K562 (cell line): ENCODE measurements at regions not wholly inside any gene's neighbourhood (a gene's known extent, or its start where the extent isn't known, plus 50 kb on each side); places are given as distances from the start of the nearest gene placed in this dataset.
A peak's percentile ranks its signal among the peaks of the same experiment; 100 is the strongest.
"Not testable (repeated sequence)": the region's sequence is repeated elsewhere in the genome, so short reads cannot be mapped to it uniquely, and the experiment has no call there.

ENCODE experiments used
- ATAC-seq: fragments of 200-7000 bp; cut with Tn5 transposase; 3 replicates; pipeline ENCODE4 v1.9.1; 2020; ENCODE audit warnings: moderate library complexity
- BruUV-seq: library from RNA; stranded (reverse); fragments of 400-500 nt; replicated peaks from 2 replicates; lab custom pipeline; 2021; lab: Mats Ljungman, UMichigan
- CTCF ChIA-PET: fragments of 300-600 bp; formaldehyde crosslinking; extraction: SDS; loops from one replicate; lab custom pipeline; 2021; ENCODE audit warnings: low intra/inter-chr PET ratio; lab: Yijun Ruan, JAX
- POLR2A ChIA-PET: fragments of 300-600, 350-650 bp; sonication (Branson Sonifier 250); formaldehyde crosslinking; extraction: SDS; loops from one replicate; lab custom pipeline; 2021; ENCODE audit warnings: antibody characterized with exemption, inconsistent platforms; lab: Yijun Ruan, JAX
- DNase-seq, 4 experiments: peaks; one replicate each; pipeline versions ENCODE4 v3.0.0 to v3.0.0-alpha.2; 2011 to 2018; ENCODE audit warnings: low spot score in 3 of 4, mixed read lengths in 3 of 4; ENCODE audit errors: extremely low read depth in 1 of 4
- FAIRE-seq: peaks from 2 replicates; lab custom pipeline; 2011; peaks lifted over from hg19 to GRCh38; lab: Jason Lieb, UNC
- H2AFZ ChIP-seq: 2 replicates; pipeline ENCODE4 v1.6.0; 2011; ENCODE audit warnings: low read depth, low read length, control low read depth, inconsistent platforms
- H3K27ac ChIP-seq: fragments of 200-600 bp; 3 replicates; pipeline ENCODE4 v1.8.0; 2011; ENCODE audit warnings: low read depth, mild to moderate bottlenecking, control low read depth, inconsistent platforms, low read length, moderate library complexity, mixed read lengths; ENCODE audit errors: extremely low read depth
- H3K27me3 ChIP-seq, 2 experiments: fragments of 300-600 bp in 1 of 2; 2 replicates in 1 of 2; 3 replicates in 1 of 2; pipeline versions ENCODE4 v1.6.0 to v1.8.0; 2011; ENCODE audit warnings: inconsistent platforms in 2 of 2, low read length in 2 of 2, mild to moderate bottlenecking in 1 of 2, mixed read lengths in 1 of 2, moderate library complexity in 1 of 2; ENCODE audit not compliant: control insufficient read depth in 2 of 2, insufficient read depth in 2 of 2
- H3K36me3 ChIP-seq: fragments of 300-600 bp; 3 replicates; pipeline ENCODE4 v1.8.0; 2011; ENCODE audit warnings: mild to moderate bottlenecking, low read length, inconsistent platforms; ENCODE audit not compliant: control insufficient read depth, insufficient read depth
- H3K4me1 ChIP-seq, 2 experiments: fragments of 200-600 bp in 1 of 2; replicated peaks in 1 of 2; 2 replicates in 1 of 2; 3 replicates in 1 of 2; pipeline versions ENCODE4 v1.5.1 to v1.8.0; 2011; ENCODE audit warnings: inconsistent platforms in 2 of 2, low read length in 2 of 2, mild to moderate bottlenecking in 1 of 2, mixed read lengths in 1 of 2, moderate library complexity in 1 of 2; ENCODE audit not compliant: control insufficient read depth in 2 of 2, insufficient read depth in 2 of 2
- H3K4me2 ChIP-seq: 2 replicates; pipeline ENCODE4 v1.6.1; 2011; ENCODE audit warnings: low read length, control low read depth, inconsistent platforms, mixed read lengths; ENCODE audit not compliant: insufficient read depth
- H3K4me3 ChIP-seq: fragments of 200-600 bp; sonication (generic), shearing (Covaris generic); 2 replicates; pipeline ENCODE4 v1.5.1; 2016; ENCODE audit warnings: control low read depth, inconsistent platforms
- H3K79me2 ChIP-seq: fragments of 200-600 bp; 3 replicates; pipeline ENCODE4 v1.8.0; 2011; ENCODE audit warnings: low read length, inconsistent platforms; ENCODE audit not compliant: control insufficient read depth, insufficient read depth
- H3K9ac ChIP-seq, 2 experiments: 2 replicates each; pipeline versions ENCODE4 v1.6.0 to v1.6.1; 2011; ENCODE audit warnings: low read depth in 2 of 2, low read length in 2 of 2, control low read depth in 1 of 2, inconsistent platforms in 1 of 2, mild to moderate bottlenecking in 1 of 2, mixed read lengths in 1 of 2; ENCODE audit not compliant: insufficient read depth in 1 of 2
- H3K9me1 ChIP-seq: one replicate; pipeline ENCODE4 v1.6.0; 2011; ENCODE audit warnings: inconsistent platforms, mild to moderate bottlenecking, low read length, moderate library complexity; ENCODE audit not compliant: control insufficient read depth, insufficient read depth
- H3K9me3 ChIP-seq: replicated peaks from 2 replicates; pipeline ENCODE4 v1.5.1; 2011; ENCODE audit warnings: low read depth, low read length, inconsistent platforms; ENCODE audit not compliant: control insufficient read depth, insufficient read depth
- H4K20me1 ChIP-seq: replicated peaks from 2 replicates; pipeline ENCODE4 v1.6.1; 2011; ENCODE audit warnings: low read length, inconsistent platforms, mixed read lengths; ENCODE audit not compliant: control insufficient read depth, insufficient read depth
- BACH1 ChIP-seq: fragments of 200-800 bp; sonication (Bioruptor generic); IDR thresholded peaks from 2 replicates; pipeline ENCODE4 v1.6.1; 2016; ENCODE audit warnings: missing genetic modification characterization, missing compliant biosample characterization
- C11orf30 ChIP-seq: fragments of 450-650 bp; IDR thresholded peaks from 2 replicates; pipeline ENCODE4 v1.6.1; 2016; ENCODE audit warnings: low read depth, mild to moderate bottlenecking
- CCNT2 ChIP-seq: IDR thresholded peaks from 2 replicates; pipeline ENCODE4 v1.6.1; 2011; ENCODE audit warnings: borderline replicate concordance, low read depth, mild to moderate bottlenecking, moderate library complexity, mixed read lengths, low read length; ENCODE audit not compliant: insufficient read length; ENCODE audit errors: extremely low read depth
- CREM ChIP-seq: IDR thresholded peaks from 2 replicates; pipeline ENCODE4 v1.6.1; 2014; ENCODE audit warnings: antibody characterized with exemption, low read depth
- CXXC5 ChIP-seq: fragments of 250-450 bp; sonication (Bioruptor Pico); IDR thresholded peaks from 2 replicates; pipeline ENCODE4 v1.8.0; 2022; ENCODE audit warnings: inconsistent platforms, mild to moderate bottlenecking, moderate library complexity
- EGR1 ChIP-seq: fragments of 450-650 bp; conservative IDR thresholded peaks from 2 replicates; pipeline ENCODE4 v1.6.1; 2017; ENCODE audit warnings: mild to moderate bottlenecking
- FOSL1 ChIP-seq: fragments of 200-800 bp; sonication (Bioruptor generic); conservative IDR thresholded peaks from 2 replicates; pipeline ENCODE4 v1.6.1; 2016; ENCODE audit warnings: missing genetic modification characterization, missing compliant biosample characterization
- GABPB1 ChIP-seq: sonication (generic); formaldehyde crosslinking; IDR thresholded peaks from 2 replicates; pipeline ENCODE4 v1.8.0; 2022; ENCODE audit warnings: mild to moderate bottlenecking, missing genetic modification reagents
- HMGN3 ChIP-seq: IDR thresholded peaks from 2 replicates; pipeline ENCODE4 v1.6.1; 2011; ENCODE audit warnings: borderline replicate concordance, low read depth, mild to moderate bottlenecking, mixed read lengths, low read length; ENCODE audit not compliant: insufficient read length; ENCODE audit errors: extremely low read depth
- HNRNPLL ChIP-seq: fragments of 200-400 bp; formaldehyde crosslinking; IDR thresholded peaks from 2 replicates; pipeline ENCODE4 v1.6.1; 2017; ENCODE audit warnings: low read length, low read depth, mild to moderate bottlenecking; ENCODE audit not compliant: poor library complexity, severe bottlenecking
- MTA1 ChIP-seq: fragments of 450-650 bp; IDR thresholded peaks from 2 replicates; pipeline ENCODE4 v1.6.1; 2017; ENCODE audit warnings: borderline replicate concordance
- MYC ChIP-seq, 2 experiments: fragments of 250-450 bp in 1 of 2; sonication (Bioruptor Pico) in 1 of 2; IDR thresholded peaks; 2 replicates each; pipeline versions ENCODE4 v1.5.1 to v1.6.1; 2012 to 2021; ENCODE audit warnings: low read depth in 2 of 2, borderline replicate concordance in 1 of 2, improper control_type of control experiment in 1 of 2, low read length in 1 of 2, mild to moderate bottlenecking in 1 of 2, moderate library complexity in 1 of 2
- NFYB ChIP-seq: IDR thresholded peaks from 2 replicates; pipeline ENCODE4 v1.6.1; 2011; ENCODE audit warnings: mild to moderate bottlenecking, moderate library complexity; ENCODE audit not compliant: insufficient read length; ENCODE audit errors: extremely low read depth
- NR2C2 ChIP-seq, 2 experiments: fragments of 200-800 bp in 1 of 2; sonication (Bioruptor generic) in 1 of 2; sonication (generic) in 1 of 2; formaldehyde crosslinking in 1 of 2; IDR thresholded peaks; 2 replicates each; pipeline versions ENCODE4 v1.6.1 to v1.8.0; 2016 to 2022; ENCODE audit warnings: mild to moderate bottlenecking in 1 of 2, missing compliant biosample characterization in 1 of 2, missing genetic modification characterization in 1 of 2, missing genetic modification reagents in 1 of 2
- POLR2A ChIP-seq: fragments of 450-650 bp; conservative IDR thresholded peaks from 2 replicates; pipeline ENCODE4 v1.6.1; 2016
- POLR2B ChIP-seq: fragments of 450-650 bp; IDR thresholded peaks from 2 replicates; pipeline ENCODE4 v1.6.1; 2018; ENCODE audit warnings: low read depth; ENCODE audit not compliant: partially characterized antibody
- TAF1 ChIP-seq: IDR thresholded peaks from 2 replicates; pipeline ENCODE4 v1.6.1; 2011; ENCODE audit warnings: mild to moderate bottlenecking, low read length, moderate library complexity; ENCODE audit not compliant: insufficient read depth, control insufficient read depth, severe bottlenecking; ENCODE audit errors: extremely low read depth
- TFAP4 ChIP-seq: sonication (generic); formaldehyde crosslinking; IDR thresholded peaks from 2 replicates; pipeline ENCODE4 v1.8.0; 2022; ENCODE audit warnings: missing genetic modification reagents, mild to moderate bottlenecking, moderate library complexity, borderline replicate concordance
- ZNF197 ChIP-seq: fragments of 200-800 bp; sonication (Bioruptor generic); IDR thresholded peaks from 2 replicates; pipeline ENCODE4 v1.6.1; 2016; ENCODE audit warnings: low read depth, missing genetic modification characterization, missing compliant biosample characterization
- WGBS: fragments of 100-300 bp; shearing (Covaris generic); methylation state at CpG from one replicate; pipeline ENCODE4 v1.1.6; 2016; ENCODE audit warnings: low coverage, mixed read lengths; ENCODE audit not compliant: insufficient coverage; ENCODE audit errors: missing lambda C conversion rate; 5-methylcytosine and 5-hydroxymethylcytosine counted together
- in situ Hi-C: fragments of 300-500 bp; cut with MboI; formaldehyde crosslinking; loops from 4 replicates; pipeline ENCODE4 v1.15.0; 2018; ENCODE audit warnings: inconsistent platforms, mixed read lengths
- intact Hi-C: fragments of 100-400 bp; cut with micrococcal nuclease; formaldehyde crosslinking; loops from 2 replicates; pipeline ENCODE4 v1.14.2; 2022

DNA sequence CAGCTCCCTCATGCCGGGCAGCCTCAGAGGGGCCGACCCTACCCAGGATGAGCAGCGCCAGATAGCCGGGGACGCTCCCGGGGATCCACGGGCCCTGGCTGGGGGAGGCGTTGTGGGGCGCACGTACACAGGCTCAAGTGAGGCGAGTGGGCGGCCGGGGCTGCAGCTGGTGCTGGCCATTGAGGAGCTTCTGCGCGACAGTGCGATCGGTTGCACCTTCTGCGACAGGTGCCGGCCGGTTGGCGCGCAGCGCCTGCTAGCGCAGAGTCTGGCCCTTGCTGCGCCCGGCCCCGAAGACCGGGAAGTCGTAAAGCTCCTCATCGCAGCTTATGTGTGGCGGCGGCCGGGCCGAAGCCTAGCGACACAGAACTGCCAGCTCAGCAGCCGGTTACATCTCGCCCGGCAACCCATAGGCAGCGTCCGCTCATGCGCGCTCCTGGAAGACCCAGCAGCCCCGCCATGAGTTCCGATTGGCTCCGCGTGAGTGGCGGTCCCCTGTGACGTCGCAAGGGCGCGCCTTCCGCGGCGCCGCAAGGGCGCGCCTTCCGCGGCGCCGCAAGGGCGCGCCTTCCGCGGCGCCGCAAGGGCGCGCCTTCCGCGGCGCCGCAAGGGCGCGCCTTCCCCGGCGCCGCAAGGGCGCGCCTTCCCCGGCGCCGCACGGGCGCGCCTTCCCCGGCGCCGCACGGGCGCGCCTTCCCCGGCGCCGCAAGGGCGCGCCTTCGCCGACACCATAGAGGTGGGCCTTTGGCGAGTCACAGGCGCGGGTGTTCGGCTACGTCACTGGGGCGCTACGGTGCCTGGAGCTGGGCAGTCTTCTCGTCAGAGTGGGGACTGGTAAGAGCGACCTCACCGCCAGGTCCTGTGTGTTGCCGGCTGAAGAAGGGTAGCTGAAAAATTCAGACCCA, 308.6 kb downstream of the ZNF37A start:
- H3K4me1 ChIP-seq; in situ Hi-C loops; H3K79me2 ChIP-seq; CTCF ChIA-PET; FAIRE-seq; intact Hi-C loops; H3K36me3 ChIP-seq; H4K20me1 ChIP-seq; H3K9me1 ChIP-seq; H3K27me3 ChIP-seq; H3K9me3 ChIP-seq; TF ChIP-seq MYC (CRISPR knock-in tag; IDR thresholded peaks at IDR 0.05; ENCODE audit: borderline replicate concordance, low read depth); NR2C2 (CRISPR knock-in tag; IDR thresholded peaks at IDR 0.05): not testable (repeated sequence)
- H3K4me3 ChIP-seq = peak overlapping the region; percentile 84
- H3K9ac ChIP-seq = peak overlapping the region; percentile 89 to 93
- DNase-seq = peak; percentile 85 to 94 (median 86)
- peak overlapping the region; percentile 82 for H3K4me2 ChIP-seq
- H3K27ac ChIP-seq = peak overlapping the region; percentile 91
- POLR2A ChIA-PET = interaction anchor here (0.6 kb wide), 2 partner anchors 399 to 1623 kb away, joined by 3 read pairs; no protein-coding TSS in a partner anchor
- TSS peak; percentile 70 for BruUV-seq
- H2AFZ ChIP-seq = peak overlapping the region; percentile 89
- peak; percentile 100 for ATAC-seq
- 2% methylated on average over 69 of the region's 110 CpGs for WGBS
- peak; percentile 43; the same call in 1 of the 2 replicates for TF ChIP-seq MTA1
- TF ChIP-seq HNRNPLL = peak; percentile 27
- TF ChIP-seq POLR2B = peak; percentile 84
- TF ChIP-seq TAF1 = peak; percentile 38
- peak; percentile 55 for TF ChIP-seq NFYB
- TF ChIP-seq ZNF197 = peak; percentile 81
- peak; percentile 38 for TF ChIP-seq HMGN3
- TF ChIP-seq CCNT2 = peak; percentile 23
- peak; percentile 93 for TF ChIP-seq CREM
- TF ChIP-seq FOSL1 (tag) = 0 out of 2 replicates have a peak, but pooled peaks have one; percentile 25
- peak; percentile 40; the same call in 1 of the 2 replicates for TF ChIP-seq GABPB1 (CRISPR knock-in tag)
- TF ChIP-seq EGR1 = peak; percentile 27; the same call in 1 of the 2 replicates
- peak; percentile 49; the same call in 1 of the 2 replicates for TF ChIP-seq TFAP4 (CRISPR knock-in tag)
- peak; percentile 59 for TF ChIP-seq CXXC5 (CRISPR knock-in tag)
- TF ChIP-seq MYC (IDR thresholded peaks at IDR 0.05; ENCODE audit: low read depth, low read length) = peak; percentile 48; the same call in 1 of the 2 replicates
- peak; percentile 85 for TF ChIP-seq POLR2A
- peak; percentile 77 for TF ChIP-seq C11orf30
- peak; percentile 57; the same call in 1 of the 2 replicates for TF ChIP-seq NR2C2 (tag; IDR thresholded peaks at IDR 0.05)
- TF ChIP-seq BACH1 = peak; percentile 63; the same call in 1 of the 2 replicates
